ENCODE measurements at regions not wholly inside any gene's neighbourhood (a gene's known extent, or its start where the extent isn't known, plus 50 kb on each side); places are given as distances from the start of the nearest gene placed in this dataset.

DNA sequence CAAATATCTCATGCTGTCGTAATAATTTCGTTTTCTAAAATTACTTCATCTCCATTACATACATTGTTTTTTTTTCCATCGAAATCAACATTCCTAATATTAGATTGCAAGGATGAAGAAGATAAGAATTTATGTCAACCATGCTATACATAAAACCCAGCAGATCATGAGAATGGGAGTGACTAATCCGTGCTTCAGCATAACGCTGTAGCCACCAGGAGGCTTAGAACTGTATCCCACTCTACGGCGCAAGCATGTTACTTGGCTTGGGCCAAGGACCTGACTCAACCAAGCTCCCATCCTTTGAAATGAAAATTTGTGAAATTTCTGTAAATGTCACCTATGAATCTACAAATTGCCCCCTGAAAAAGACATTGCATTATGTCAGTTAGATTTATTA, 392.5 kb downstream of the FIGN start:
- Mint-ChIP-seq H3K4me1 (peaks cover 6% of the 10 kb centered on the region), H3K27me3 (no peaks in the 10 kb centered on the region), H3K9me3 (no peaks in the 10 kb centered on the region), H3K27ac (no peak overlapping the region), H3K4me3 (no peak overlapping the region), H3K36me3 (ENCODE audit: low read depth) (no peaks in the 10 kb centered on the region)
- ATAC-seq (ENCODE audit: low read depth) = no peak
- DNase-seq = no peak
- POLR2A ChIA-PET = no interaction called here
- CTCF ChIA-PET = no interaction called here
- intact Hi-C loops (cut with micrococcal nuclease) = no loop called here
- TF ChIP-seq, protein P1, sequence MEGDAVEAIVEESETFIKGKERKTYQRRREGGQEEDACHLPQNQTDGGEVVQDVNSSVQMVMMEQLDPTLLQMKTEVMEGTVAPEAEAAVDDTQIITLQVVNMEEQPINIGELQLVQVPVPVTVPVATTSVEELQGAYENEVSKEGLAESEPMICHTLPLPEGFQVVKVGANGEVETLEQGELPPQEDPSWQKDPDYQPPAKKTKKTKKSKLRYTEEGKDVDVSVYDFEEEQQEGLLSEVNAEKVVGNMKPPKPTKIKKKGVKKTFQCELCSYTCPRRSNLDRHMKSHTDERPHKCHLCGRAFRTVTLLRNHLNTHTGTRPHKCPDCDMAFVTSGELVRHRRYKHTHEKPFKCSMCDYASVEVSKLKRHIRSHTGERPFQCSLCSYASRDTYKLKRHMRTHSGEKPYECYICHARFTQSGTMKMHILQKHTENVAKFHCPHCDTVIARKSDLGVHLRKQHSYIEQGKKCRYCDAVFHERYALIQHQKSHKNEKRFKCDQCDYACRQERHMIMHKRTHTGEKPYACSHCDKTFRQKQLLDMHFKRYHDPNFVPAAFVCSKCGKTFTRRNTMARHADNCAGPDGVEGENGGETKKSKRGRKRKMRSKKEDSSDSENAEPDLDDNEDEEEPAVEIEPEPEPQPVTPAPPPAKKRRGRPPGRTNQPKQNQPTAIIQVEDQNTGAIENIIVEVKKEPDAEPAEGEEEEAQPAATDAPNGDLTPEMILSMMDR (IDR thresholded peaks at IDR 0.05) = no peak

DNA sequence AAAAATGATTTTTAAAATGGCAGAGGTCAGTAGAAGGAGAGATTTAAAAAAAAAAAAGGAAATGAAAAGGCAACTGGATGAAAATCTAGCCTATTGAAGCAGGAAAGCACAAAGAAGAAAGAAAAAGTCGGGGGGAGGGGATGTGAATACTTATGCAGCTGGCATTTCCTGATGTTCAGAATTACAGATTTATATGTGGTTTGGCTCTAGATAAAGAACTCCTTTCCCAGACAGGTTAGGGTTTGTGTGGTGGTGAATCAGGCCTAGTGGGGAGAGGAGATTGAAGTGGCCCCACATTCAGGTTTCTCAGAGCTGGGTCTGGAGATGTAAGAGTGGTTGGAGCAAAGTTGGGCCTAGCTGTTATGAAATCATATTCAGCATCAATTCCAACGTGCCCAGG, 394.4 kb downstream of the FIGN start:
- no peaks in the 10 kb centered on the region for H3K27me3 Mint-ChIP-seq
- no peaks in the 10 kb centered on the region for H3K36me3 Mint-ChIP-seq (ENCODE audit: low read depth)
- no peak overlapping the region for H3K27ac Mint-ChIP-seq

DNA sequence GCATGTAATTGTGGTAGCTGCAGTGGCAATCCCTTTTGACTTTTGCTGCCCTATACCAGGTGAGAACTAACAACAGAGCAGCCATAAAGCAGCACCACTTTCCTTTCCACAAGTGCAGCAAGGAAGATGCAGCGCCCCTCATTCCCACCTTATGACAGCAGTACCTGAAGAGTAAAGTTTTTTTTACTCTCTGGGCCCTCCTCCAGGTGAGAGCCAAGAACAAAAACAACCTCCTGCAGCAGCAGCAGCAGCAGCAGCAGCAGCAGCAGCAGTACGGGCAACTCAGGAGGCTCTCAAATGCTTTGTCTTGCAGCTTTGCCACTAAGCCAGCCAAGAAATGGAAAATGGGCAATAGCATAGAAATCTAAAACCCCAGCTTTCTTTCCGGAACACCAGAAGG, 397.5 kb downstream of the FIGN start:
- H3K9me3 Mint-ChIP-seq = no peaks in the 10 kb centered on the region
- H3K36me3 Mint-ChIP-seq (ENCODE audit: low read depth) = no peaks in the 10 kb centered on the region
- H3K4me1 Mint-ChIP-seq = no peaks in the 10 kb centered on the region
- no peak overlapping the region for H3K4me3 Mint-ChIP-seq
- H3K27ac Mint-ChIP-seq = no peak overlapping the region
- TF ChIP-seq, protein P1 (IDR thresholded peaks at IDR 0.05) = no peak
- ChIA-PET CTCF (no interaction called here), POLR2A (no interaction called here)
- H3K27me3 Mint-ChIP-seq = no peaks in the 10 kb centered on the region
- intact Hi-C loops (cut with micrococcal nuclease) = no loop called here
- DNase-seq = no peak
- no peak for ATAC-seq (ENCODE audit: low read depth)

More for the DNA sequence above, 394.4 kb downstream of the FIGN start:
- TF ChIP-seq, protein P1 (IDR thresholded peaks at IDR 0.05) = no peak
- no peak for DNase-seq
- Mint-ChIP-seq H3K4me3 (no peak overlapping the region), H3K9me3 (no peaks in the 10 kb centered on the region), H3K4me1 (no peaks in the 10 kb centered on the region)
- ChIA-PET POLR2A (no interaction called here), CTCF (no interaction called here)
- no peak for ATAC-seq (ENCODE audit: low read depth)
- intact Hi-C loops (cut with micrococcal nuclease) = loop anchor here (1.0 kb wide), 1 partner anchor 8 kb away; no protein-coding TSS in a partner anchor

DNA sequence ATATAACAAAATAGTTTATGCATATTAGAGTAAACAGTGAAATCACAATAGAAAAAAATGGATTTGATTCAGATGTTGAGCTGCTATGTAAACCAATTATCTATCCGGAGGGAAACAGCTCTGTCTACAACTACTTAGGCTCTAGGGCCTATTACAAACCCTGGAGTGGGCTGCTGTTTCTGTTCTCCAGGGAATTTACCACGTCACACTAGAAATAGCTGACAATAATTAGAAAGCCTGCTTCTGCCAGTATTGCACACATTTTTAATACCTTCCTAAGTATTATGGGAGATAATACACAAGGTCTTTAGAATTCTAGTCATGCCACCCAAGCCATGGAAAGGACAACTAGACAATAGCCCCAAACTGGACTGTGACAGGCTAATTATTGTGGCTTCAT, 411.1 kb downstream of the FIGN start:
- ATAC-seq (ENCODE audit: low read depth) = no peak
- no peaks in the 10 kb centered on the region for H3K4me1 Mint-ChIP-seq
- intact Hi-C loops (cut with micrococcal nuclease) = no loop called here
- TF ChIP-seq, protein P1 (IDR thresholded peaks at IDR 0.05) = no peak
- no peaks in the 10 kb centered on the region for H3K27me3 Mint-ChIP-seq
- no peaks in the 10 kb centered on the region for H3K9me3 Mint-ChIP-seq
- H3K36me3 Mint-ChIP-seq (ENCODE audit: low read depth) = no peaks in the 10 kb centered on the region
- ChIA-PET CTCF (no interaction called here), POLR2A (no interaction called here)
- no peak overlapping the region for H3K27ac Mint-ChIP-seq
- H3K4me3 Mint-ChIP-seq = no peak overlapping the region
- DNase-seq = no peak

DNA sequence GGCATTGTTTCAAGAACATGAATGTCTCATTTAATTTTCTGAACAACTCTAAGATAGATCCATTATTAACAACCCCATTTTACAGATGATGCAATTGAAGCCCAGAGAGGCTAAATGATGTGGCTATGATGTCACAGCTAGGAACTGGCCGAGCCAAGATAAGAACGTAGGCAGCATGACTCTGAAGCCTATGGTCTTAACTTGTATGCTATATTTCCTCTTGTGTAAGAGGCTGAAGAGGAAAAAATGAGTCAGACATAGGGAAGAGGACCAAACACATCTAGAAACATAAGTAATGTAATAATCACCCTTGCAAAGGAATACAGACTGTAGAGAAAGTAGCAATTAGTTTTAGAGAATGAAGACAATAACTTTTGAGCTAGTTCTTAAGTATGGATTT, 416.8 kb downstream of the FIGN start:
- Mint-ChIP-seq H3K27me3 (no peaks in the 10 kb centered on the region), H3K4me1 (no peaks in the 10 kb centered on the region), H3K9me3 (no peaks in the 10 kb centered on the region), H3K27ac (no peak overlapping the region), H3K36me3 (ENCODE audit: low read depth) (no peaks in the 10 kb centered on the region), H3K4me3 (no peak overlapping the region)
- POLR2A ChIA-PET = no interaction called here
- intact Hi-C loops (cut with micrococcal nuclease) = no loop called here
- TF ChIP-seq, protein P1 (IDR thresholded peaks at IDR 0.05) = no peak
- CTCF ChIA-PET = no interaction called here
- DNase-seq (no peak), ATAC-seq (ENCODE audit: low read depth) (no peak)

Measured in activated B cell treated with CpG ODN at 0.5 μM for 24 hours (primary cell).